Left colon (tissue), 2 donors: ENCODE measurements at regions not wholly inside any gene's neighbourhood (a gene's known extent, or its start where the extent isn't known, plus 50 kb on each side); places are given as distances from the start of the nearest gene placed in this dataset.

ENCODE experiments used
- ATAC-seq: fragments of 200-7000 bp; cut with Tn5 transposase; one replicate; pipeline ENCODE4 v1.9.1; 2020; ENCODE audit warnings: mild to moderate bottlenecking, moderate library complexity
- DNase-seq, 2 donors: peaks; one replicate each; pipeline ENCODE4 v3.0.0-alpha.2; 2020
- intact Hi-C, 2 donors: fragments of 100-400 bp; cut with DNase I in 1 of 2; cut with micrococcal nuclease in 1 of 2; formaldehyde crosslinking; loops; one replicate each; pipeline versions ENCODE4 v1.11.2 to v1.14.0; 2022; cut with DNase I, micrococcal nuclease
- donor health status: DM: no; HTN: no; CAD: no.
- donor health status: DM: yes; HTN: yes; CAD: no.

- DNase-seq (no peak), ATAC-seq (no peak)
- intact Hi-C loops: no loop called here
These were observed 84.2 kb upstream of the ELL2 start for GRCh38 chr5:96045888-96046287.

DNA sequence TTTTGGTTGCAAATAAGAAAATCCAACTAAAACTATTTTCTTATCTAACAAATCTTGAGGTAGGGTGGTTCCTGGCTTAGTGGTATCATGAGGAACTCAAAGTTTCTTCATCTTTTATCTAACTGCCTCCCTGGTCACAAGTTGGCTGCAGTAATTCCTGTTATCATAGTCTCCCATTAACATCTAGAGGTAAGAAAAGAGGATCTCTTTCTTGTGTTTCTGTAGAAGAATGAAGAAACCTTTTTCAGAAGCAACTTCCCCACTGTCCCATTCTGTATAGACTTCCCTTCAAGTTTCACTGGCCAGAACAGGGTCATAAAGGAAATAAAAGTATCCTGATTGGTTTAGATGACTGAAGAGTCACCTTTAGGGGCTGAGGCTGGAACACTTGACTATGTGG, 81.8 kb upstream of the ELL2 start:
- DNase-seq (no peak), ATAC-seq (no peak)
- intact Hi-C loops: no loop called here

GRCh38 chr5:96037128-96037527, 75.5 kb upstream of the ELL2 start:
- intact Hi-C loops: no loop called here
- DNase-seq: no peak
- no peak for ATAC-seq

DNA sequence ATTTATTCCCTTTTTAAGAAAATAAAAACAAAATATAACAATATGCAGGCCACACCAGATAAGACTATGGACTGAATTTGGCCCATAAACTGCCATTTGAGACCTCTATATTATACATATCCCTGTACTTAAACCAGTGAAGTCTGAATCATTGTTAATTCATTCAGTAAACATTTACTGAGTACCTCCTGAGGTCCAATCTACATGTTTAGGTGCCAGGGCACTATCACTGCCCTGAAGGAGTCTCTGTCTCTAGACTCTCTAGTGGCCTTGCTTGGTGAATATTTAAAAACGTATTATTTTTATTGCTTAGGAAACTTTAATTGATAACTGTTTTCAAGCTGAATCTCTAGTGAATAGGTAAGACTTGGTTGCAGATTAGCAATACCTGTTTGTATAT, 74.7 kb upstream of the ELL2 start:
- intact Hi-C loops: no loop called here
- DNase-seq (no peak), ATAC-seq (no peak)

- ATAC-seq (no peak), DNase-seq (no peak)
- intact Hi-C loops: no loop called here
These were observed 74.1 kb upstream of the ELL2 start for GRCh38 chr5:96035796-96036195.

GRCh38 chr5:96033116-96033515, 71.5 kb upstream of the ELL2 start:
- DNase-seq: no peak
- intact Hi-C loops: no loop called here
- ATAC-seq: no peak

GRCh38 chr5:96031811-96032261, 70.2 kb upstream of the ELL2 start:
- intact Hi-C loops: no loop called here
- no peak for DNase-seq
- no peak for ATAC-seq

DNA sequence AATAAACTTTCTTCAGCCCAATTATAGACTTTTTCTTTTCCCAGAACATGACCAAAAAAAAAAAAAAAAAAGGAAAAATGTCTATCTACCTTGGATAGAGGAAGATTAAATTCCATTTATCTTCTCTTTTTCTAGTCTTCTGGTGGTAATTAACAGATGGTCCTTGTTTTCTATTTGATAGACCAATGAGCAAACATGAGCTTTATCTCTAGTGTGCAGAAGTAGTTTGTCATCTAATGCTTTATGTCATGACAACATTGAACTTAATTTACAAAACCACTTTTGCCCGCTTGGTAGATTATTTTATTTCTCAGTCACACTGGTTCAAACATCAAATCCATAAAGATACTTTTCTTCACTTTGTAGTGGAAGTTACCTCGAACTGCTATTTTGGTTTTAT, 69.5 kb upstream of the ELL2 start:
- intact Hi-C loops: no loop called here
- no peak for ATAC-seq
- DNase-seq: no peak

DNA sequence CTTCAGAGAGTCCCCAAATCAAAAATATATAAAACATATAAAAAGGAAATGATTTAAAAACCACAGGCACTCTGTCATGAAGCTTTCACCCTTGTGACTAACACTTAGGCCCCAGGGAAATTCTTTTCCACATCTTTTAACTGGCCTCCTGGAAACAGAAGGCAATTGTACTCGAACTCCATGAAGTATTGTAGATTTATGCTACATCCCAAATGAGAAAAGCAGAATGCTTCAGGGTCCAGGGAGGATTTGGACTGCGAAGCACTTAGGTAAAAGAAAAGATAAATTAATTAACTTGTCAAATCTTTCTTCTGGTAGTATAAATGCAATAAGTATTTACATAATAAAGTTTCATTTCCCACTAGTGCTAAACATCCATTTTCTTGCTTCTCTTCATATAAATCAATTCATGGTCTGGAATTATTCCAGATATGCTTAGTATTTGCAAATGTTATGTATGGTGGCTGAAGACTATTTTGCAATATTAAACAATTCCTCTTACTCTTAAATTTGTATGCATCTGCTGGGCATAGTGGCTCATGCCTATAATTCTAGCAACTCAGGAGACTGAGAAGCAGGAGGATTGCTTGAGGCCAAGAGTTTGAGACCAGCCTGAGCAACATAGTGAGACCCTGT, 64.9 kb upstream of the ELL2 start:
- intact Hi-C loops: no loop called here
- DNase-seq: no peak
- no peak for ATAC-seq

- ATAC-seq: no peak
- DNase-seq: no peak
- intact Hi-C loops: no loop called here
These were observed 63.2 kb upstream of the ELL2 start for GRCh38 chr5:96024683-96025475.

DNA sequence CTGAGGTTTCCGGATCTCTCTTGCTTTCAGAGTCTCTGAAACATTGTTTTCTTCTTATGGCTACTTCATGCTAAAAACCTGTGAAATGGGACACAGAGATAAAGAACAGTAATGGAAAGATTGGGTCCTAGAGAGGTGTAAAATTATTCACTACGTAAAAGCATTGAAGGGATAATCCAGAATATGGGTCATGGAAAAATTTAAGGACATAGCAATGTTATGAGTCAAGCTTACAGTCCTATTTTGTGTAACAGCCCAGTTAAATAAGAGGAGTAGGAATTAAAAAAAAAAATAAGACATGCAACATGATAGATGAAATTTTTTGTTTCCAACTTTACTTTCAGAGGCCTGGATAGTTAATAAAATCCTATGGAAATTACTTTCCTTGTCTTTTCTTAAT, 61.9 kb upstream of the ELL2 start:
- DNase-seq (no peak), ATAC-seq (no peak)
- intact Hi-C loops: no loop called here

- no peak for ATAC-seq
- no peak for DNase-seq
- intact Hi-C loops: no loop called here
These were observed 61.3 kb upstream of the ELL2 start for GRCh38 chr5:96022971-96023370.

GRCh38 chr5:96017951-96018350, 56.3 kb upstream of the ELL2 start:
- no peak for DNase-seq
- no peak for ATAC-seq
- intact Hi-C loops: no loop called here

- no peak for ATAC-seq
- intact Hi-C loops: no loop called here
- no peak for DNase-seq
These were observed 54.6 kb upstream of the ELL2 start for GRCh38 chr5:96016216-96016615.

DNA sequence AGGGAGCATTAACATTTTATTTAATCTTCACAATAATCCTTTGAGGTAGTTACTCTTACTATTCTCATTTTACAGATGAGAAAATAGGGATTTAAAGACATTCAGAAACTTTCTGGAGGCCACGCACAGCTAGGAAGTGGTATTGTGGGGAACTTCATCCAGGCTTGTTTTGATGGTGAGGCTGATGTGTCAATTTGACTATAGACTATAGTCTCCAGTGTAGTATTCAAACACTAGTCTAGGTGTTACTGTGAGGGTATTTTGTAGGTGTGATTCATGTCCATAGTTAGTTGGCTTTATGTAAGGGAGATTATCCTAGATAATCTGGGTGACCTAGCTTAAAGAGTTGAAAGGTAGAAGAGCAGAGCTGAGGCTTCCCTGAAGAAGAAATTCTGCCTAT, 54.1 kb upstream of the ELL2 start:
- ATAC-seq (no peak), DNase-seq (no peak)
- intact Hi-C loops: no loop called here

- ATAC-seq: no peak
- intact Hi-C loops: no loop called here
- DNase-seq: no peak
These were observed 52.7 kb upstream of the ELL2 start for GRCh38 chr5:96014395-96014794.

- no peak for DNase-seq
- no peak for ATAC-seq
- intact Hi-C loops: no loop called here
These were observed 51.6 kb upstream of the ELL2 start for GRCh38 chr5:96013254-96013653.

- DNase-seq (no peak), ATAC-seq (no peak)
- intact Hi-C loops: no loop called here
These were observed 50.7 kb upstream of the ELL2 start for GRCh38 chr5:96012399-96012798.
